GM23248 (cell line): ENCODE measurements at regions not wholly inside any gene's neighbourhood (a gene's known extent, or its start where the extent isn't known, plus 50 kb on each side); places are given as distances from the start of the nearest gene placed in this dataset.

Experiments used
- EZH2 ChIP-seq: fragments of 200-600 bp; sonication (generic); IDR thresholded peaks from 2 replicates; pipeline ENCODE4 v1.6.1; 2018; ENCODE audit warnings: antibody characterized with exemption, mild to moderate bottlenecking; ENCODE audit not compliant: insufficient read depth, poor library complexity, severe bottlenecking
- EZH2phosphoT487 ChIP-seq: fragments of 200-600 bp; sonication (generic); IDR thresholded peaks from 2 replicates; pipeline ENCODE4 v1.6.1; 2018; ENCODE audit warnings: antibody characterized with exemption, moderate library complexity, mild to moderate bottlenecking, low read depth; ENCODE audit not compliant: insufficient read depth

DNA sequence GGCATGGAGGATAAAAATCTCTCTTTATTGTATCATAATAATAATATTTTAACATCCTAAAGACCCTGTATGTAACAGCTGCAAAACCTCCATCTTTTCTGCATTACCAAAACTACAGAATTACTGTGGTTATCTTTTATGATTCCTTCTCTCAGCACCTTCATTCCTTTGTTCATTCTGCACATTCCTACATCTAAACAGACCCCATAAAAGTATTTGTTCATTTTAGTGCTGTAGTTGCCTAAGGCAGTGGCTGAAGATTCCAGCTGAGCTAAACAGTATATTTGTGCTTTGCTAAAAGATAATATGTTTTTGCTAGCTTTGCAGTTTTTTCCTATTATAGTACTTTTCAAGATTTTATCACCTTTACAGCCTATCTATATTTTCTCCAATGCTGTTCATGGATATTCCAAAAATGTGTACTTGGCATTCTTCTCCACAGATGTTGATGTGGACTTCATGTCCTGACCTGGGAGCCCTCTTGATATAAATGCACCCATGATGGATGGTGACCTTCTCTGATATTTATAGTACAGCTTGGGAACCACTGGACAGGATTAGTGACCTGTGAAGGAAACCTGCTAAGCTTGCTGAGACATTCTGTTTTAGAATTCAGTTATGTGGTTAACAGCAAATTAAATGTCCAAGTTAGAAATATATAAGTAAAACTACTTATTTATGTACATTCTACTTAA, 2832.9 kb upstream of the PCDH20 start:
- TF ChIP-seq EZH2 (no peak), EZH2phosphoT487 (no peak)
